Spleen (tissue), 11 donors: ENCODE measurements at regions not wholly inside any gene's neighbourhood (a gene's known extent, or its start where the extent isn't known, plus 50 kb on each side); places are given as distances from the start of the nearest gene placed in this dataset.

Experiments
- DNase-seq: peaks from one replicate; pipeline ENCODE4 v3.0.0-alpha.2; 2020
- H3K27ac ChIP-seq, 8 donors: fragments of 200-600 bp; sonication (generic) in 7 of 8; 1 replicate in 4 of 8; 2 replicates in 4 of 8; pipeline versions ENCODE4 v1.5.0 to v1.8.0; 2016 to 2021; ENCODE audit warnings: inconsistent platforms in 4 of 8, mild to moderate bottlenecking in 4 of 8, moderate library complexity in 1 of 8
- H3K27me3 ChIP-seq, 7 donors: fragments of 200-600 bp; sonication (generic) in 6 of 7; replicated peaks in 1 of 7; 1 replicate in 4 of 7; 2 replicates in 3 of 7; pipeline versions ENCODE4 v1.5.0 to v1.8.0; 2016 to 2021; ENCODE audit warnings: inconsistent platforms in 3 of 7, mild to moderate bottlenecking in 1 of 7
- H3K36me3 ChIP-seq, 6 donors: fragments of 200-600 bp; sonication (generic) in 5 of 6; 1 replicate in 4 of 6; 2 replicates in 2 of 6; pipeline versions ENCODE4 v1.5.0 to v1.8.0; 2016 to 2021; ENCODE audit warnings: inconsistent platforms in 2 of 6
- H3K4me1 ChIP-seq, 6 donors: fragments of 200-600 bp; sonication (generic) in 5 of 6; 1 replicate in 3 of 6; 2 replicates in 3 of 6; pipeline versions ENCODE4 v1.5.0 to v1.8.0; 2016 to 2021; ENCODE audit warnings: inconsistent platforms in 3 of 6
- H3K4me3 ChIP-seq, 8 donors: fragments of 200-600 bp; sonication (generic) in 7 of 8; 1 replicate in 4 of 8; 2 replicates in 4 of 8; pipeline versions ENCODE4 v1.5.0 to v1.8.0; 2016 to 2021; ENCODE audit warnings: inconsistent platforms in 4 of 8, mild to moderate bottlenecking in 4 of 8, moderate library complexity in 2 of 8
- H3K9me3 ChIP-seq, 8 donors: fragments of 200-600 bp; sonication (generic) in 7 of 8; 1 replicate in 4 of 8; 2 replicates in 4 of 8; pipeline versions ENCODE4 v1.5.0 to v1.8.0; 2016 to 2021; ENCODE audit warnings: inconsistent platforms in 4 of 8
- POLR2A ChIP-seq, 3 donors: fragments of 450-650 bp; IDR thresholded peaks; one replicate each; pipeline ENCODE4 v1.5.1; 2017; ENCODE audit warnings: antibody characterized with exemption in 3 of 3, mild to moderate bottlenecking in 1 of 3
- POLR2AphosphoS5 ChIP-seq, 3 donors: sonication (generic); formaldehyde crosslinking; IDR thresholded peaks; one replicate each; pipeline ENCODE4 v1.5.1; 2017; ENCODE audit warnings: antibody characterized with exemption in 3 of 3
- WGBS, 5 donors: extraction: QIAGEN DNeasy Blood & Tissue Kit in 3 of 5; methylation state at CpG; one replicate each; pipeline versions ENCODE4 v1.1.5 to v1.1.7; 2013 to 2018; 5-methylcytosine and 5-hydroxymethylcytosine counted together
- intact Hi-C: fragments of 100-400 bp; cut with DNase I; formaldehyde crosslinking; loops from one replicate; pipeline ENCODE4 v1.15.0; 2023; ENCODE audit warnings: low total_unique reads
- TF ChIP-seq, protein P1 (sequence below), 11 experiments: fragments of 200-600 bp in 7 of 11; fragments of 450-650 bp in 4 of 11; sonication (generic) in 4 of 11; IDR thresholded peaks in 8 of 11; conservative IDR thresholded peaks in 3 of 11; 1 replicate in 7 of 11; 2 replicates in 4 of 11; pipeline versions ENCODE4 v1.4.0 to v1.8.0; 2016 to 2021; ENCODE audit warnings: antibody characterized with exemption in 11 of 11, inconsistent platforms in 4 of 11, mild to moderate bottlenecking in 1 of 11
- donor health status: healthy with polysubstance abuse.
- donor health status: DM: no; HTN: no; CAD: no; lungs with moderate emphysema.
- donor health status: DM: no; HTN: no; CAD: no.
- donor health status: Bipolar disorder and iron deficiency.
- donor health status: healthy.
- donor health status: DM: no; HTN: no; CAD: no.
- donor health status: DM: yes; HTN: yes; CAD: no.

DNA sequence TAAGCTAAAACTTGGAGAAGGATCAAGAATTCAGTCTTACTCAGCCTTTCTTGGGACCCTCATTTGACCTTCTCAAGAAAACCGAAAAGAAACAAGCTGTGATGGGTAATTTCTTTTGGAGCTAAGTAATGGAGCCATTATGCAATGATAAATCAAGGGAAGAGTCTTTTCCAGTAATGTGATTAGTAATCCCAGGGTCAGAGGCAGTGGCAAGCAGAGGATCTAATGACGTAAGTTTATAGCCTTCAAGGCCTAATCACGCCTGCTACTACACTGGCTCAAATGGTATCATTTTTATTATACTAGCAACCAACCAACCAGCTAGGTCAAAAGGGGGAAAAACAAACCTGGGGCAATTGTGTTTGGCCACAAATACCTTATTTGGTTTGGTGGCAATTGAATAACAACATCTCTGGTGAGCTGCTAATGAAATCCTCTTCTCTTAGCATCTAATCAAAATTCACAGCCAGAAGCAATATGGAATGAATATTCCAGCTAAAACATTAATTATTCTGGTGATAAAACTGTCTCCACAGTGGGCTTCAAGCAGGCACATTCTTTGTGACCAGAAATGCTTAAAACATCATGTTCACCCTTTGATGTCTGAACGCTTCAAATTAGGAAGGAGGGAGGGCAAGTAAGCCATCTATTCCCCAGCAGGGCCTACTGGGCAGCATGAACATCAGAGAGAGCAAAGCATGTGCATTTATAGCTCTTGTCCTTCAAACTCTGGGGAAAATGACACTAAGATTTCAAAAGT, 114.9 kb upstream of the SULT1C3 start:
- Histone ChIP-seq H3K36me3 (no peaks in the 10 kb centered on the region), H3K27me3 (no peaks in the 10 kb centered on the region), H3K4me1 (no peaks in the 10 kb centered on the region), H3K4me3 (no peak overlapping the region), H3K9me3 (no peaks in the 10 kb centered on the region), H3K27ac (no peak overlapping the region)
- intact Hi-C loops: no loop called here
- DNase-seq: no peak
- WGBS, 5 donors: 68 to 81% (median 74%) methylated on average over 4 of the region's 4 CpGs
- TF ChIP-seq, protein P1, sequence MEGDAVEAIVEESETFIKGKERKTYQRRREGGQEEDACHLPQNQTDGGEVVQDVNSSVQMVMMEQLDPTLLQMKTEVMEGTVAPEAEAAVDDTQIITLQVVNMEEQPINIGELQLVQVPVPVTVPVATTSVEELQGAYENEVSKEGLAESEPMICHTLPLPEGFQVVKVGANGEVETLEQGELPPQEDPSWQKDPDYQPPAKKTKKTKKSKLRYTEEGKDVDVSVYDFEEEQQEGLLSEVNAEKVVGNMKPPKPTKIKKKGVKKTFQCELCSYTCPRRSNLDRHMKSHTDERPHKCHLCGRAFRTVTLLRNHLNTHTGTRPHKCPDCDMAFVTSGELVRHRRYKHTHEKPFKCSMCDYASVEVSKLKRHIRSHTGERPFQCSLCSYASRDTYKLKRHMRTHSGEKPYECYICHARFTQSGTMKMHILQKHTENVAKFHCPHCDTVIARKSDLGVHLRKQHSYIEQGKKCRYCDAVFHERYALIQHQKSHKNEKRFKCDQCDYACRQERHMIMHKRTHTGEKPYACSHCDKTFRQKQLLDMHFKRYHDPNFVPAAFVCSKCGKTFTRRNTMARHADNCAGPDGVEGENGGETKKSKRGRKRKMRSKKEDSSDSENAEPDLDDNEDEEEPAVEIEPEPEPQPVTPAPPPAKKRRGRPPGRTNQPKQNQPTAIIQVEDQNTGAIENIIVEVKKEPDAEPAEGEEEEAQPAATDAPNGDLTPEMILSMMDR (IDR thresholded peaks at IDR 0.05 in 8 of 11, conservative IDR thresholded peaks at IDR 0.05 in 3 of 11): no peak
- TF ChIP-seq POLR2A (IDR thresholded peaks at IDR 0.05): no peak
- no peak for TF ChIP-seq POLR2AphosphoS5 (IDR thresholded peaks at IDR 0.05)

DNA sequence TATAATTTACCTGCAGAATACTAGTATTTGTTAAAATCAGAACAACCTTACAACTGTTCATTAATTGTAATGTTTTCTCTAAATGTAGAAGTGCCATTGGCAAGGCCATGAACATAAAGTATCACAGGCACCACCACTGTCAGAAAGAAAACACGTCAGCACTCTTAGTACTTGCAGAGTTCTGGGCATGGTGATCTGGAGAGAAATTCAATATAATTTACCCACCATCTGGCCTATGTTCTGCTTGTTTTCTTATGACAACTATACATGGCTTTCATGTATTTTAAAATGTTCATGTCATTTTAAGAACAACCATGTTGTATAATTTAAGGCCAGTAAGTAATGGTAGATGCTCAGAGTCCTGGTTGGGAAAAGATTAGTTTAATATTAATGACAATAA, 114.2 kb upstream of the SULT1C3 start:
- no peaks in the 10 kb centered on the region for H3K4me1 ChIP-seq
- intact Hi-C loops: no loop called here
- peaks cover 0 to 3% (median 0%) of the 10 kb centered on the region in 7 donors for H3K27me3 ChIP-seq
- H3K4me3 ChIP-seq: no peak overlapping the region
- no peak for DNase-seq
- H3K36me3 ChIP-seq: no peaks in the 10 kb centered on the region
- H3K27ac ChIP-seq: no peak overlapping the region
- no peaks in the 10 kb centered on the region for H3K9me3 ChIP-seq
- TF ChIP-seq POLR2A (IDR thresholded peaks at IDR 0.05) (no peak), POLR2AphosphoS5 (IDR thresholded peaks at IDR 0.05) (no peak)
- TF ChIP-seq, protein P1 (IDR thresholded peaks at IDR 0.05 in 8 of 11, conservative IDR thresholded peaks at IDR 0.05 in 3 of 11): no peak
- WGBS, 5 donors: 76 to 91% (median 87%) methylated on average over 1 of the region's 1 CpG

- 72 to 85% (median 76%) methylated on average over 4 of the region's 4 CpGs for WGBS, 5 donors
- Histone ChIP-seq H3K4me1 (no peaks in the 10 kb centered on the region), H3K4me3 (no peak overlapping the region), H3K27ac (no peak overlapping the region), H3K9me3 (peaks cover 0 to 7% (median 0%) of the 10 kb centered on the region in 8 donors), H3K27me3 (peaks cover 0 to 4% (median 0%) of the 10 kb centered on the region in 7 donors), H3K36me3 (no peaks in the 10 kb centered on the region)
- no peak for DNase-seq
- no peak for TF ChIP-seq POLR2AphosphoS5 (IDR thresholded peaks at IDR 0.05)
- TF ChIP-seq, protein P1 (IDR thresholded peaks at IDR 0.05 in 8 of 11, conservative IDR thresholded peaks at IDR 0.05 in 3 of 11): no peak
- TF ChIP-seq POLR2A (IDR thresholded peaks at IDR 0.05): no peak
- intact Hi-C loops: no loop called here
Observed at GRCh38 chr2:108128249-108128648, 111.5 kb upstream of the SULT1C3 start.

DNA sequence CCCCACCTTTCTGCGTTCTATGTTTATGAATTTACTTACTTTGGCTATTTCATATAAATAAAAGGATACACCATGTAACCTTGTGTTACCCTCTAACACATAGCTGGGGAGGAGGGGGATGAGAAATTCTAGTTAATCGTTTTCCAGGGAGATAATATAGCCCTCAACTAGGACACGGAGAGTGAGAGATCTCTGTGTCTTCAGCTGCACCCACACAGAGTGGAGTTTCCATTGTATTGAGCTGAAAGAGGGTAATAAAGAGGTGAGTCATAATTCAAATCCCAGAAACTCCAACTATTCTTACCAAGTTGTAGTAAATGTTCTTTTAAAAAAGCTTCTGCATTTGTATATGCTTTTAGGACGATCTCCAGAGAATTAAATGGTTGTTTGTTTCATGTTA, 110.1 kb upstream of the SULT1C3 start:
- TF ChIP-seq POLR2A (IDR thresholded peaks at IDR 0.05): no peak
- TF ChIP-seq, protein P1 (IDR thresholded peaks at IDR 0.05 in 8 of 11, conservative IDR thresholded peaks at IDR 0.05 in 3 of 11): no peak
- no peak for TF ChIP-seq POLR2AphosphoS5 (IDR thresholded peaks at IDR 0.05)
- no peak for DNase-seq
- Histone ChIP-seq H3K36me3 (no peaks in the 10 kb centered on the region), H3K9me3 (peaks cover 0 to 7% (median 0%) of the 10 kb centered on the region in 8 donors), H3K4me1 (no peaks in the 10 kb centered on the region), H3K27ac (no peak overlapping the region), H3K27me3 (peaks cover 0 to 4% (median 0%) of the 10 kb centered on the region in 7 donors), H3K4me3 (no peak overlapping the region)
- WGBS, 5 donors: 43 to 69% (median 51%) methylated on average over 4 of the region's 4 CpGs
- intact Hi-C loops: no loop called here
